H1 (cell line): ENCODE measurements at regions not wholly inside any gene's neighbourhood (a gene's known extent, or its start where the extent isn't known, plus 50 kb on each side); places are given as distances from the start of the nearest gene placed in this dataset.

ENCODE experiments used
- MAX ChIP-seq: IDR thresholded peaks from 2 replicates; pipeline ENCODE4 v1.6.1; 2012; ENCODE audit warnings: inconsistent platforms
- SP1 ChIP-seq: IDR thresholded peaks from 2 replicates; pipeline ENCODE4 v1.6.1; 2011; ENCODE audit warnings: low read depth, low read length

- TF ChIP-seq MAX (no peak), SP1 (no peak)
Measured at GRCh38 chr14:92236243-92236900, 86.6 kb upstream of the SLC24A4 start (continued).
